Left ventricle myocardium inferior (tissue), 1 donor: ENCODE measurements at regions not wholly inside any gene's neighbourhood (a gene's known extent, or its start where the extent isn't known, plus 50 kb on each side); places are given as distances from the start of the nearest gene placed in this dataset.

Source experiments
- DNase-seq: peaks from one replicate; pipeline ENCODE4 v3.0.0-alpha.2; 2020
- H3K27ac ChIP-seq: fragments of 200-600 bp; replicated peaks from 2 replicates; pipeline ENCODE4 v1.8.0; 2021
- H3K27me3 ChIP-seq: fragments of 200-600 bp; 2 replicates; pipeline ENCODE4 v1.8.0; 2021; ENCODE audit warnings: low read depth
- H3K36me3 ChIP-seq: fragments of 200-600 bp; 2 replicates; pipeline ENCODE4 v1.8.0; 2021
- H3K4me1 ChIP-seq: fragments of 200-600 bp; 2 replicates; pipeline ENCODE4 v1.8.0; 2021
- H3K4me3 ChIP-seq: fragments of 200-600 bp; 2 replicates; pipeline ENCODE4 v1.8.0; 2021; ENCODE audit warnings: mild to moderate bottlenecking, moderate library complexity
- H3K9me3 ChIP-seq: fragments of 200-600 bp; replicated peaks from 2 replicates; pipeline ENCODE4 v1.8.0; 2021
- intact Hi-C: fragments of 100-400 bp; cut with micrococcal nuclease; formaldehyde crosslinking; loops from one replicate; pipeline ENCODE4 v1.11.0; 2022
- TF ChIP-seq, protein P1 (sequence below): fragments of 200-600 bp; IDR thresholded peaks from 2 replicates; pipeline ENCODE4 v1.8.0; 2021; ENCODE audit warnings: antibody characterized with exemption, mild to moderate bottlenecking, borderline replicate concordance
- donor health status: DM: no; HTN: yes; CAD: no; lungs with severe emphysema.

DNA sequence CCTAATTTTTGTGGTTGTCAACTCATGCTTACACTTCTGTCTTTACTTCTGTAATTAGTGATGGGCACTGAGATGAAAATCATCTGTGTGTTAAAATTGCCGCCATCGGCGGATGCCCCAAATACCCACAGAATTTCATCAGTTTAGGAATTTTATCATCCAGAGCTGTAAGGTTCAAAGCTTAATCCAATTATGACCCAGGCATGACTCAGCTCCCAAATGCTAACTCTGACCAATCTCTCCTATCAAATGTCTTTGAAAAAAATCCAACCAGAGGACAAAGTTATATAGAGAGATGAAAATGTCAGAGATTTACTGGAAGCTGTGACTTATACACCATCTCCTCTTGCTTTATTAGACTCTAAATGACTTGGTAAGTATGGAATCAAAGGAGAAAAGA lies 1048.7 kb upstream of the PRKX start:
- no peaks in the 10 kb centered on the region for H3K4me1 ChIP-seq
- no peaks in the 10 kb centered on the region for H3K9me3 ChIP-seq
- no peak for DNase-seq
- no peak overlapping the region for H3K27ac ChIP-seq
- TF ChIP-seq, protein P1, sequence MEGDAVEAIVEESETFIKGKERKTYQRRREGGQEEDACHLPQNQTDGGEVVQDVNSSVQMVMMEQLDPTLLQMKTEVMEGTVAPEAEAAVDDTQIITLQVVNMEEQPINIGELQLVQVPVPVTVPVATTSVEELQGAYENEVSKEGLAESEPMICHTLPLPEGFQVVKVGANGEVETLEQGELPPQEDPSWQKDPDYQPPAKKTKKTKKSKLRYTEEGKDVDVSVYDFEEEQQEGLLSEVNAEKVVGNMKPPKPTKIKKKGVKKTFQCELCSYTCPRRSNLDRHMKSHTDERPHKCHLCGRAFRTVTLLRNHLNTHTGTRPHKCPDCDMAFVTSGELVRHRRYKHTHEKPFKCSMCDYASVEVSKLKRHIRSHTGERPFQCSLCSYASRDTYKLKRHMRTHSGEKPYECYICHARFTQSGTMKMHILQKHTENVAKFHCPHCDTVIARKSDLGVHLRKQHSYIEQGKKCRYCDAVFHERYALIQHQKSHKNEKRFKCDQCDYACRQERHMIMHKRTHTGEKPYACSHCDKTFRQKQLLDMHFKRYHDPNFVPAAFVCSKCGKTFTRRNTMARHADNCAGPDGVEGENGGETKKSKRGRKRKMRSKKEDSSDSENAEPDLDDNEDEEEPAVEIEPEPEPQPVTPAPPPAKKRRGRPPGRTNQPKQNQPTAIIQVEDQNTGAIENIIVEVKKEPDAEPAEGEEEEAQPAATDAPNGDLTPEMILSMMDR, result no peak
- H3K27me3 ChIP-seq, result no peaks in the 10 kb centered on the region
- H3K4me3 ChIP-seq, result no peak overlapping the region
- intact Hi-C loops, result no loop called here
- no peaks in the 10 kb centered on the region for H3K36me3 ChIP-seq

DNA sequence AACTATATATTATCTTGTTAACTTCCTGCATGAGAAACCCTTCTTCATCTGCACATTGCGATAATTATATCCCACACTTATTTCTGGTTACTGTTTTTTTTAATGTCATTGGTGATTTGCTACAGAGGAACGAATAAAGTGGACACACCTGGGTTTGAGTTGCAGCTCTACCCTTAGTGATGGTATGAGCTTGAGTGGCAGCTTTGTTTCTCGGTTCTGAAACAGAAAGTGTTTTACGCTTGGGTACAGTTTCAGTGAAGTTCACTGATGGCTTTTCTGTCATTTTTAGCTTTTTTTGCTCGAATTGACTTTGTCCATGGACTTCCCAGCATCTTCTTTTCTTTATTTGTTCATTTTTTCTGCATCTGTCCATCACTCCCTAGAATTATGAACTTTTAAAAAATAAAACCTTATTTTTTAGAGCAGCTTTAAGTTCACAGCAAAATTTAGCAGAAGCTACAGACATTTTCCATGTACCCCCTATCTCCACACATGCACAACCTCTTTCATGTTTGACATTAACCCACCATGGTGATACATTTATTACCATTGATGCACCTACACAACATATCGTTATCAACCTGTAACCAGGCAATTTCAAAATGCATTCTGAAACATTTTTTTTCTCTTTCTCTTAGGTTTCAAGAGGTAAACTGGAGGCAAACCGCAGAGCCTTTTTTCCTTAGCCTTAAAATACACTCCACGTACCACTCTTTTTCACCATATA lies 1041.6 kb upstream of the PRKX start:
- no peaks in the 10 kb centered on the region for H3K9me3 ChIP-seq
- no peak for DNase-seq
- TF ChIP-seq, protein P1, result no peak
- H3K36me3 ChIP-seq, result no peaks in the 10 kb centered on the region
- no peaks in the 10 kb centered on the region for H3K27me3 ChIP-seq
- H3K4me1 ChIP-seq, result no peaks in the 10 kb centered on the region
- H3K4me3 ChIP-seq, result no peak overlapping the region
- no peak overlapping the region for H3K27ac ChIP-seq
- intact Hi-C loops, result no loop called here

DNA sequence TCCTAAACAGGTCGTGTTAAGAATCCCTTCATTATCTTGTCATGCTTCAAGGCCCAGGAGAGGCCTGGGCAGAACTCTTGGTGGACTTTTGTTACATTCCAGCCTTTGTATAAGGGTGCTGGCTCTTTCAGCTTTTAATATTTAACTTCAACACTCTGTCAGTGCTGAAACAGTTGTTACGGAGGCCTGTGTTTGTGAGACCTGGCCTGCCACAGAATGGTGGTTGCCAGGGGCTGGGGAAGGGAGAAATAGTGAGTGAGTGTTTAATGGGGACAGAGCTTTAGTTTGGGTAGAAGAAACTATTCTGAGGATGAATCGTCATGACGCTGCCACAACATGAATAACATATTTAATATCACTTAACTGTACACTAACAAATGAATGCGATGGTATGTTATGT lies 1027.6 kb upstream of the PRKX start:
- intact Hi-C loops, result no loop called here
- Histone ChIP-seq H3K4me3 (no peak overlapping the region), H3K9me3 (no peaks in the 10 kb centered on the region), H3K27me3 (no peaks in the 10 kb centered on the region), H3K27ac (no peak overlapping the region), H3K4me1 (no peaks in the 10 kb centered on the region), H3K36me3 (no peaks in the 10 kb centered on the region)
- DNase-seq, result no peak
- TF ChIP-seq, protein P1, result no peak

DNA sequence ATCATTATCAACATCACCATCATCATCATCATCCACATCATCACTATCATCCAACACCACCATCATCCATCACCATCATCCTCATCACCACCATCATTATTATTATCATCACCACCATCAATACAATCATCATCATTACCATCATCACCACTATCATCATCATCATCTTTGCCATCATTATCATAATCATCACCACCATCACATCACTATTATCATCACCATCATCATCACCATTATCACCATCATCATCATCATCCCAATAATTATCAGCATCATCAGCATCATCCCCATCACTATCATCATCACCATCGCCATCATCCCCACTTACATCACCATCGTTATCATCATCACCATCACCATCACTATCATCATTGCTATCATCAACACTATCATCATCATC lies 1021.9 kb upstream of the PRKX start:
- H3K27me3 ChIP-seq, result no peaks in the 10 kb centered on the region
- intact Hi-C loops, result no loop called here
- DNase-seq, result no peak

DNA sequence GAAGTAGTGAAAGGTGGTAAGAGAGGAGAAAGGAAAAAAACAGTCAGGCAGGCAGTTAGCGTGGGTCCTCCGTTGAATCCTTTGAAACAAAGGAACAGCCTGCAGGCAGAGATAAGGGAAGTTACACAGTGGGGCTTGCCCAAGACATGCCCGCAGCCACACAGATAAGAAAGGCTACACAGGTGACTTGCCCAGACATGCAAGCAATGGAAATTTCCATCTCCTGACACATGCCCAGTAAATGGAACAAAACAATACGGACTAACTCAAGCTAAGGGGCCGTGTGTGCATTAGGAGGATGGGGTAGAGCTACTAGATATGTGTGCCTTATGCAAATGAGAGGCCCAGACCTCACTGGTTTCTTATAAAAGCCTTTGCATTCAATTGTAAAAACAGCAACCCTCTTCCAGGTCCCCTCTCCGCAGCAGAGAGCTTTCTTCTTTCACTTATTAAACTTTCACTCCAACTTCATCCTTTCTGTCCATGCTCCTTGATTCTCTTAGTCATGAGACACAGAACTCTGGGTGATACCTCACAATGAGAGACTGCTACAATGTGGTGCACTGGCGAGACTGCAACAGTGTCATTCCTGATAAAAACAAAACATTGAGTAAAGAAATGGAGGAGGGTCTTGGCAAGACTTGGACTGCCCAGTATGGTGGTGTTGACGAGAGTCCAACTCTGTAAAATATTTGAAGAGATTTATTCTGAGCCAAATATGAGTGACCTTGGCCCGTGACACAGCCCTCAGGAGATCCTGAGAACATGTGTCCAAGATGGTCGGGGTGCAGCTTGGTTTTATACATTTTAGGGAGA lies 997.4 kb upstream of the PRKX start:
- DNase-seq, result no peak
- Histone ChIP-seq H3K4me3 (no peak overlapping the region), H3K36me3 (no peaks in the 10 kb centered on the region), H3K4me1 (no peaks in the 10 kb centered on the region), H3K27ac (no peak overlapping the region), H3K27me3 (no peaks in the 10 kb centered on the region), H3K9me3 (no peaks in the 10 kb centered on the region)
- intact Hi-C loops, result no loop called here
- TF ChIP-seq, protein P1, result no peak

More for the DNA sequence above, 1021.9 kb upstream of the PRKX start:
- Histone ChIP-seq H3K9me3 (no peaks in the 10 kb centered on the region), H3K4me3 (no peak overlapping the region), H3K27ac (no peak overlapping the region), H3K36me3 (no peaks in the 10 kb centered on the region), H3K4me1 (no peaks in the 10 kb centered on the region)
- TF ChIP-seq, protein P1, result no peak
